Endothelial cell of umbilical vein (primary cell): ENCODE measurements at regions not wholly inside any gene's neighbourhood (a gene's known extent, or its start where the extent isn't known, plus 50 kb on each side); places are given as distances from the start of the nearest gene placed in this dataset.

ENCODE experiments used
- BruUV-seq: library from RNA; stranded (reverse); fragments of 400-500 nt; replicated peaks from 2 replicates; lab custom pipeline; 2021; lab: Mats Ljungman, UMichigan
- CTCF ChIA-PET: fragments of 300-600, 350-600 bp; sonication (Branson Sonifier 250); formaldehyde crosslinking; loops from one replicate; lab custom pipeline; 2021; ENCODE audit warnings: antibody characterized with exemption, inconsistent platforms; lab: Charles Lee
- POLR2A ChIA-PET: fragments of 300-600, 350-600 bp; sonication (Branson Sonifier 250); formaldehyde crosslinking; loops from one replicate; lab custom pipeline; 2021; ENCODE audit warnings: antibody characterized with exemption, inconsistent platforms; lab: Charles Lee
- DNase-seq: peaks from one replicate; pipeline ENCODE4 v3.0.0-alpha.2; 2011; ENCODE audit warnings: low read depth, low spot score
- FAIRE-seq: peaks from 2 replicates; lab custom pipeline; 2011; peaks lifted over from hg19 to GRCh38; lab: Jason Lieb, UNC
- H2AFZ ChIP-seq: 2 replicates; pipeline ENCODE4 v1.6.0; 2012; ENCODE audit warnings: low read depth, low read length, control low read depth, inconsistent platforms
- H3K27ac ChIP-seq: 2 replicates; pipeline ENCODE4 v1.5.1; 2011; ENCODE audit warnings: low read depth, mild to moderate bottlenecking, control low read depth, low read length, moderate library complexity; ENCODE audit not compliant: insufficient read depth
- H3K27me3 ChIP-seq, 2 experiments: 2 replicates each; pipeline versions ENCODE4 v1.6.0 to v1.6.1; 2011; ENCODE audit warnings: low read length in 2 of 2, mixed read lengths in 1 of 2; ENCODE audit not compliant: control insufficient read depth in 2 of 2, insufficient read depth in 2 of 2
- H3K36me3 ChIP-seq, 2 experiments: 2 replicates in 1 of 2; 3 replicates in 1 of 2; pipeline ENCODE4 v1.5.1; 2011; ENCODE audit warnings: low read length in 2 of 2, mild to moderate bottlenecking in 1 of 2, moderate library complexity in 1 of 2; ENCODE audit not compliant: control insufficient read depth in 2 of 2, insufficient read depth in 2 of 2; ENCODE audit errors: extremely low read depth in 1 of 2
- H3K4me1 ChIP-seq: 3 replicates; pipeline ENCODE4 v1.5.1; 2011; ENCODE audit warnings: mild to moderate bottlenecking, low read length; ENCODE audit not compliant: control insufficient read depth, insufficient read depth; ENCODE audit errors: extremely low read depth
- H3K4me2 ChIP-seq: 2 replicates; pipeline ENCODE4 v1.6.1; 2011; ENCODE audit warnings: low read length, control low read depth, mixed read lengths; ENCODE audit not compliant: insufficient read depth
- H3K4me3 ChIP-seq, 3 experiments: fragments of 200-600 bp in 1 of 3; sonication (generic), shearing (Covaris generic) in 1 of 3; replicated peaks in 1 of 3; 2 replicates each; pipeline ENCODE4 v1.5.1; 2011 to 2016; ENCODE audit warnings: control low read depth in 3 of 3, low read length in 3 of 3, mild to moderate bottlenecking in 2 of 3, inconsistent platforms in 1 of 3, low read depth in 1 of 3, moderate library complexity in 1 of 3; ENCODE audit not compliant: insufficient read depth in 1 of 3
- H3K79me2 ChIP-seq: 2 replicates; pipeline ENCODE4 v1.6.0; 2012; ENCODE audit warnings: low read length, inconsistent platforms; ENCODE audit not compliant: control insufficient read depth, insufficient read depth
- H3K9ac ChIP-seq: replicated peaks from 2 replicates; pipeline ENCODE3; 2011; ENCODE audit warnings: low read length, control low read depth; ENCODE audit not compliant: insufficient read depth; ENCODE audit errors: extremely low read depth
- H3K9me1 ChIP-seq: replicated peaks from 3 replicates; pipeline ENCODE4 v1.6.0; 2011; ENCODE audit warnings: mild to moderate bottlenecking, low read length; ENCODE audit not compliant: control insufficient read depth, insufficient read depth; ENCODE audit errors: extremely low read depth
- H3K9me3 ChIP-seq: replicated peaks from 2 replicates; pipeline ENCODE4 v1.5.1; 2012; ENCODE audit warnings: low read length, inconsistent platforms; ENCODE audit not compliant: control insufficient read depth, insufficient read depth
- H4K20me1 ChIP-seq: replicated peaks from 2 replicates; pipeline ENCODE3; 2011; ENCODE audit warnings: mild to moderate bottlenecking, low read length; ENCODE audit not compliant: control insufficient read depth, insufficient read depth; ENCODE audit errors: extremely low read depth
- EZH2 ChIP-seq: IDR thresholded peaks from 2 replicates; pipeline ENCODE4 v1.6.1; 2012; ENCODE audit warnings: borderline replicate concordance, low read depth, mild to moderate bottlenecking, moderate library complexity, low read length, inconsistent platforms; ENCODE audit not compliant: severe bottlenecking
- FOS ChIP-seq: IDR thresholded peaks from 2 replicates; pipeline ENCODE4 v1.6.1; 2011; ENCODE audit warnings: mild to moderate bottlenecking, low read length, moderate library complexity, borderline replicate concordance; ENCODE audit not compliant: insufficient read depth
- GATA2 ChIP-seq: IDR thresholded peaks from 2 replicates; pipeline ENCODE4 v1.7.0; 2011; ENCODE audit warnings: low read depth, mild to moderate bottlenecking, moderate library complexity, mixed read lengths, low read length; ENCODE audit not compliant: insufficient read length, insufficient read depth
- JUN ChIP-seq: IDR thresholded peaks from 2 replicates; pipeline ENCODE4 v1.6.1; 2011; ENCODE audit warnings: borderline replicate concordance, low read depth; ENCODE audit not compliant: insufficient read length, insufficient read depth
- MYC ChIP-seq: IDR thresholded peaks from one replicate; pipeline ENCODE4 v1.6.1; 2011; ENCODE audit warnings: mild to moderate bottlenecking, low read depth, low read length
- POLR2A ChIP-seq: IDR thresholded peaks from 2 replicates; pipeline ENCODE4 v1.6.1; 2012; ENCODE audit warnings: low read depth, mild to moderate bottlenecking, control low read depth, low read length
- POLR2AphosphoS5 ChIP-seq: IDR thresholded peaks from 2 replicates; pipeline ENCODE4 v1.6.1; 2012; ENCODE audit warnings: low read depth, mild to moderate bottlenecking, control low read depth, low read length, moderate library complexity; ENCODE audit not compliant: insufficient read depth
- dilution Hi-C: fragments of 300-500 bp; cut with MboI; formaldehyde crosslinking; loops from one replicate; pipeline ENCODE4 v1.15.0; 2019; ENCODE audit warnings: low sequenced_read_pairs; ENCODE audit not compliant: extremely low pct_ligation_motif_present
- intact Hi-C: fragments of 100-400 bp; cut with micrococcal nuclease; formaldehyde crosslinking; loops from one replicate; pipeline ENCODE4 v1.10.0; 2022
- TF ChIP-seq, protein P1 (sequence below): IDR thresholded peaks from 2 replicates; pipeline ENCODE4 v1.6.1; 2011; ENCODE audit not compliant: insufficient read depth, insufficient read length
- TF ChIP-seq, protein P2 (sequence below), 2 donors: IDR thresholded peaks; 1 replicate in 1 of 2; 2 replicates in 1 of 2; pipeline ENCODE4 v1.5.1; 2011; ENCODE audit warnings: low read length in 2 of 2, mild to moderate bottlenecking in 2 of 2, moderate library complexity in 2 of 2, control low read depth in 1 of 2, inconsistent platforms in 1 of 2, low read depth in 1 of 2; ENCODE audit not compliant: insufficient read depth in 1 of 2; ENCODE audit errors: extremely low read depth in 1 of 2

DNA sequence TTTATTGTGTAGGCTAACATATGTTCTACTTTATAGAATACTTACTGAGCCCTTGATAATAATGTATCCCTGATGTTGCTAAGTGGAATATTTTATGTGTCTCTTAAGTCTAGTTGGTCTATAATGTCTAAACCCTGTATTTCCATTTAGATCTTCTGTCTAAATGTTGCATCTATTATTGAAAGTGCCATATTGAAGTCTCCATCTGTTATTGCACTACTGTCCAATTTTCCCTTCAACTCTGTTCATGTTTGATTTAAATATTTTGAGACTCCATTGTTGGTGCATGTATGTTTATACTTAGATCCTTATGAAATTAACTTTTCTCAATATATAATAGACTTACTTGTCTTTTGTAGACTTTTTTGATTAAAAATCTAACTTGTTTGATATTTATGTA, 924.5 kb upstream of the KCND2 start:
- no peak overlapping the region for H3K27ac ChIP-seq
- no peaks in the 10 kb centered on the region for H3K27me3 ChIP-seq
- no peak overlapping the region for H3K4me3 ChIP-seq
- no peaks in the 10 kb centered on the region for H3K36me3 ChIP-seq
- no peaks in the 10 kb centered on the region for H4K20me1 ChIP-seq
- DNase-seq = no peak
- no TSS peak for BruUV-seq
- no peak overlapping the region for H3K9ac ChIP-seq
- no peak for FAIRE-seq
- ChIA-PET POLR2A (no interaction called here), CTCF (no interaction called here)
- dilution Hi-C loops = no loop called here
- intact Hi-C loops = no loop called here
- no peaks in the 10 kb centered on the region for H3K79me2 ChIP-seq
- H3K4me1 ChIP-seq = no peaks in the 10 kb centered on the region
- TF ChIP-seq MYC (no peak), EZH2 (no peak), POLR2A (no peak), FOS (no peak), GATA2 (no peak), POLR2AphosphoS5 (no peak), JUN (no peak)
- TF ChIP-seq, protein P1, sequence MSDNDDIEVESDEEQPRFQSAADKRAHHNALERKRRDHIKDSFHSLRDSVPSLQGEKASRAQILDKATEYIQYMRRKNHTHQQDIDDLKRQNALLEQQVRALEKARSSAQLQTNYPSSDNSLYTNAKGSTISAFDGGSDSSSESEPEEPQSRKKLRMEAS = no peak
- TF ChIP-seq, protein P2, sequence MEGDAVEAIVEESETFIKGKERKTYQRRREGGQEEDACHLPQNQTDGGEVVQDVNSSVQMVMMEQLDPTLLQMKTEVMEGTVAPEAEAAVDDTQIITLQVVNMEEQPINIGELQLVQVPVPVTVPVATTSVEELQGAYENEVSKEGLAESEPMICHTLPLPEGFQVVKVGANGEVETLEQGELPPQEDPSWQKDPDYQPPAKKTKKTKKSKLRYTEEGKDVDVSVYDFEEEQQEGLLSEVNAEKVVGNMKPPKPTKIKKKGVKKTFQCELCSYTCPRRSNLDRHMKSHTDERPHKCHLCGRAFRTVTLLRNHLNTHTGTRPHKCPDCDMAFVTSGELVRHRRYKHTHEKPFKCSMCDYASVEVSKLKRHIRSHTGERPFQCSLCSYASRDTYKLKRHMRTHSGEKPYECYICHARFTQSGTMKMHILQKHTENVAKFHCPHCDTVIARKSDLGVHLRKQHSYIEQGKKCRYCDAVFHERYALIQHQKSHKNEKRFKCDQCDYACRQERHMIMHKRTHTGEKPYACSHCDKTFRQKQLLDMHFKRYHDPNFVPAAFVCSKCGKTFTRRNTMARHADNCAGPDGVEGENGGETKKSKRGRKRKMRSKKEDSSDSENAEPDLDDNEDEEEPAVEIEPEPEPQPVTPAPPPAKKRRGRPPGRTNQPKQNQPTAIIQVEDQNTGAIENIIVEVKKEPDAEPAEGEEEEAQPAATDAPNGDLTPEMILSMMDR (IDR thresholded peaks at IDR 0.05; ENCODE audit: extremely low read depth in 1 of 2, insufficient read depth in 1 of 2, low read depth in 1 of 2, low read length in 2 of 2) = no peak
- peaks cover 2% of the 10 kb centered on the region for H3K9me3 ChIP-seq
- no peak overlapping the region for H2AFZ ChIP-seq
- H3K4me2 ChIP-seq = no peak overlapping the region
- no peaks in the 10 kb centered on the region for H3K9me1 ChIP-seq
